ENCODE measurements at regions not wholly inside any gene's neighbourhood (a gene's known extent, or its start where the extent isn't known, plus 50 kb on each side); places are given as distances from the start of the nearest gene placed in this dataset.

DNA sequence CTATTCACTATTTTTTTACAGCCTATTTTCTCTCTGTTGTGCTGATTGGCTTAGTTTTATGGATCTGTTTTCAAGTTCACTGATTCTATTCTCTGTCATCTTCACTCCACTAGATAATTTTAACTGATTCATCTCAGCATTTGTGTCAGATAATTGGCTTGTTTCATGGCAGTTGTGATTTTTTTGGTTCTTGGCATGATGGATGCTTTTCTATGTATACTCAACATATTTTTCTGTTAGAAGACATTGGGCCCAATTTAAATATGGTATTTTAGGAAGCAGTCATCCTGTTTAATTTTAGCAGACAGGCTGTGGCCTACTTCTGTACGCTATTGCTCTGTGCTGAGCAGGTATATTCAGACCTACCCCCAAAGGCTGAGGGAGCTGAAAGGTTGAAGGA is 1865.3 kb upstream of the ACO1 start:
- H3K4me3 ChIP-seq (ENCODE audit: low read length): no peak overlapping the region
- DNase-seq (ENCODE audit: low read depth): no peak
- TF ChIP-seq, protein P1, sequence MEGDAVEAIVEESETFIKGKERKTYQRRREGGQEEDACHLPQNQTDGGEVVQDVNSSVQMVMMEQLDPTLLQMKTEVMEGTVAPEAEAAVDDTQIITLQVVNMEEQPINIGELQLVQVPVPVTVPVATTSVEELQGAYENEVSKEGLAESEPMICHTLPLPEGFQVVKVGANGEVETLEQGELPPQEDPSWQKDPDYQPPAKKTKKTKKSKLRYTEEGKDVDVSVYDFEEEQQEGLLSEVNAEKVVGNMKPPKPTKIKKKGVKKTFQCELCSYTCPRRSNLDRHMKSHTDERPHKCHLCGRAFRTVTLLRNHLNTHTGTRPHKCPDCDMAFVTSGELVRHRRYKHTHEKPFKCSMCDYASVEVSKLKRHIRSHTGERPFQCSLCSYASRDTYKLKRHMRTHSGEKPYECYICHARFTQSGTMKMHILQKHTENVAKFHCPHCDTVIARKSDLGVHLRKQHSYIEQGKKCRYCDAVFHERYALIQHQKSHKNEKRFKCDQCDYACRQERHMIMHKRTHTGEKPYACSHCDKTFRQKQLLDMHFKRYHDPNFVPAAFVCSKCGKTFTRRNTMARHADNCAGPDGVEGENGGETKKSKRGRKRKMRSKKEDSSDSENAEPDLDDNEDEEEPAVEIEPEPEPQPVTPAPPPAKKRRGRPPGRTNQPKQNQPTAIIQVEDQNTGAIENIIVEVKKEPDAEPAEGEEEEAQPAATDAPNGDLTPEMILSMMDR (conservative IDR thresholded peaks at IDR 0.05; ENCODE audit: low read length): no peak

DNA sequence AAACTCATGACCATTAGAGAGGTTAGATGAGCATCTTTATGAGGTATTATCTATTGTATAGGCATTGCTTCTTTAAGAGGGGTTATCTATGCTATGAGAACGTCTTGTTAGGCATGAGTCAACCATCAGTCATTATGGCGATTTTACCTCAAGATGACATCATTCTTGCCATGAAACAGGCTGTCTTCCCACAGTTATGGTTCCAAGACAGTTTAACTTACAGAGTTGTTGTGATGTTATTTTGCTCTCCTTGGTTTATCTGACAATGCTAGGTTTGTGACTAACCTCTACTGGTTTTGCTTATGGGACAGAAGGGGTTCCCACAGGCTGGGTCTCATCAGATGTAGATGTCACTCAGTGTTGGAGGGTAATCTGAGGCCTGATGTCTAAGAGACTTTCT is 1864.7 kb upstream of the ACO1 start:
- no peak for DNase-seq (ENCODE audit: low read depth)
- TF ChIP-seq, protein P1 (conservative IDR thresholded peaks at IDR 0.05; ENCODE audit: low read length): no peak
- no peak overlapping the region for H3K4me3 ChIP-seq (ENCODE audit: low read length)

DNA sequence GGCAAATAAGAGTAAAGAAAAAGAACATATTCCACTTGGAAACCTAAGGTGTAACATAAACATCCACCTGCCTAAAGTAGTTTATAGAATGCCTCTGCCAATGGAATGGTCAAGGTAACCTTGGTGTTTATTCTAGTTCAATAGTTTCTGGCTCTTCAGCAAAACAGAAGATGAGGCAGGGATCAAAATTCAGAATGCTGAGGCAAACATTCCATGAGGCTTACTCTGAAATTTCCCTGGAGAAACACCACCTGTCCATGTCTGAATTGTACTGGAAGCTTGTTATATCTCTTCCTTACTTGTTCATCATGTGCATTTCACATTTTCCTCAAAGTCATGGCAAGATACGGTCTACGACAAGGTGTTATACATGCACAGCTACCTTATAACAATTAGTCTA is 1862.4 kb upstream of the ACO1 start:
- H3K4me3 ChIP-seq (ENCODE audit: low read length): no peak overlapping the region
- TF ChIP-seq, protein P1 (conservative IDR thresholded peaks at IDR 0.05; ENCODE audit: low read length): no peak
- no peak for DNase-seq (ENCODE audit: low read depth)

DNA sequence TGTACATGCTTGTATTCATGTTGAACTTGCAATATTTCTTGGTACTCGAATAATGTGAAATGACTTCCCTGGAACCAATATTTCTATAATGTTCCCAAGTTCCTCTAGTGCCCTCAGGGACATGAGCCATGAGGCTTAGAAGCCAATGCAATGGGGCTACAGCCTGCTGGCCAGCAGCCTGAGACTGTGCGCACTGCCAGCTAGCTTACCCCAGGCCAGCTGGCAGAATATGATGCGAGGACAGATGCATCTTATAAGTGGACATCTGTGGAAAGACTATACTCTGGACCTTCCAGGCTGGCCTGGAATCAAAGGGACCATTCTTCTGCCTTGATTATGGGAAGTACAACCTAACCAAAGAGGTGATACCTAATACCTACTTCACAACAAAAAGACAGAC is 1862.0 kb upstream of the ACO1 start:
- DNase-seq (ENCODE audit: low read depth): no peak
- no peak overlapping the region for H3K4me3 ChIP-seq (ENCODE audit: low read length)
- TF ChIP-seq, protein P1 (conservative IDR thresholded peaks at IDR 0.05; ENCODE audit: low read length): no peak

DNA sequence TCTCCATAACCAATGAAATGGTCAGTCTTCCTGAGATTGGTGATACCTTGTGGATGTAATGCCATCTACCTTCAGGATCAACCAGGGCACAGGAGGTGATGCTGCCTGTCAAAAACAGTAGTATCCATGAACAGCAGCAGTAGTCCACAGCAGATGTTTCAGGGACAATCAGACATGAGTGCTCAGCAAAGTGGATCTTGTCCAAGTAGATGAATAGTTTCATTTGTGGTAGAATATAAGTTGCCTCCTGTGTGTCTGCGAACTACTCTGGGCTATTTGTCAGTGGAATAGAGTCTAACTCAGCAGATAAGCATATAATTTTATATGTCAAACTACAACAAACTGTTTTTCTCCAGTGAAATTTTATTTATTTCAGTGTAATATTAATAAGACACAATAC is 1860.1 kb upstream of the ACO1 start:
- H3K4me3 ChIP-seq (ENCODE audit: low read length): no peak overlapping the region
- no peak for DNase-seq (ENCODE audit: low read depth)
- TF ChIP-seq, protein P1 (conservative IDR thresholded peaks at IDR 0.05; ENCODE audit: low read length): no peak

DNA sequence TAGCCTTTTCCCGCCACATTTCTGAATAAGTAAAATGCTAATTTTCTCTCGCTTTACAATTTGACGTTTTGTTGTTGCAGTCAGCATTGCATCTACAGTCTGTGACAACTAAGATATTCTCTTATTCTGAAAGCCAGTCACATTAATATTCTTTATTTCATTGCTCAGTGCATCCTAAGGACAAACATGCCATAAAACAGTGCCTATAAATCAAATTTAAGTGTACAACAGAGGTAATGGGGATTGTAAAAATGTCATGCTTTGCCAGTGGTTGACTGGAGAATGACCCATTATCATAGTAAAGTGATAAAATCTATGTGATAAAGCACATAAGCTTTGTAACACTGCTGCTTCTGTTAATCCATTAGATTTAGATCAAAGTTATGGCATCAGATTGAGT is 1850.0 kb upstream of the ACO1 start:
- no peak overlapping the region for H3K4me3 ChIP-seq (ENCODE audit: low read length)
- no peak for DNase-seq (ENCODE audit: low read depth)
- TF ChIP-seq, protein P1 (conservative IDR thresholded peaks at IDR 0.05; ENCODE audit: low read length): no peak

DNA sequence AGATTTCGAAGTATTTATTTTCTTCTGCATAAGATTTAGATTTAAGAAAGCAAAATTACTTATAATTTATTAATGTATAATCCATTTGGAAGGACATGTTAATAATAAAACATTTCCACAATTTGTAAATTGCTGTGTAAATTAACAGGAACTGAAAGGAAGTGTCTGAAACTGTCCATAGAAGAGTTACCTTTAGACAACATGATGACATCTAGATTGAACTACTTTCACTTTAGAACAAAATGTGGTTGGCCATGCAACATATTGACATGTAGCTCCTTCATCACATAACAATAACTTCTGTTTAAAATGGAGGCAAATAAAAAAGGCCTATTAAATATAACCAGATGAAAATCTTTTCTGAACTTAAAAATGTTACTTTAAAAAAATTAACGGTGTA is 1849.5 kb upstream of the ACO1 start:
- DNase-seq (ENCODE audit: low read depth): no peak
- H3K4me3 ChIP-seq (ENCODE audit: low read length): no peak overlapping the region
- TF ChIP-seq, protein P1 (conservative IDR thresholded peaks at IDR 0.05; ENCODE audit: low read length): no peak

All from AG10803 (cell line).